ENCODE measurements at regions not wholly inside any gene's neighbourhood (a gene's known extent, or its start where the extent isn't known, plus 50 kb on each side); places are given as distances from the start of the nearest gene placed in this dataset.

DNA sequence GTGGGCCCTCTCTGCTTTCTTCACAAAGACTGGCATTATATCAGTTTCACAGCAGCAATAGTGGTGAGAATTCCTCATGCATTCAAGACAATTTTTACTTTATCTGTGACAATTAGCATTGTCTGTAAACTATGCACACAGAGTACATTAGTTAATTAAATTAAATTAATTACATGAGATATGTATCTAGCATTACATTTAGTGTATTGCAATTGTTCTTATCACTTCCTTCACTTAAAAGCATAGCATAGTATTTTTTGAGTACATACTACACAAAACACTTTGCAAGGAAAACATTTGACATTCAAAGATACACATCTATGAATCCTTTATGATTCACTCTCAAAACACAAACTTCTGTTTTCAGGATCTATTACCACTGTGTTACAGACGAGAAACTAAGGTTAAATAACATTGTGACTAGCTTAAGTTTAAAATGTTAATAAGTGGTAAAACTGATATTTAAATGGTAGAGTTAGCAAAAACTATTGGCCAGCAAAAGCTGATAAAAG, 1542.6 kb downstream of the PLA2G4A start:
- TF ChIP-seq, protein P1, sequence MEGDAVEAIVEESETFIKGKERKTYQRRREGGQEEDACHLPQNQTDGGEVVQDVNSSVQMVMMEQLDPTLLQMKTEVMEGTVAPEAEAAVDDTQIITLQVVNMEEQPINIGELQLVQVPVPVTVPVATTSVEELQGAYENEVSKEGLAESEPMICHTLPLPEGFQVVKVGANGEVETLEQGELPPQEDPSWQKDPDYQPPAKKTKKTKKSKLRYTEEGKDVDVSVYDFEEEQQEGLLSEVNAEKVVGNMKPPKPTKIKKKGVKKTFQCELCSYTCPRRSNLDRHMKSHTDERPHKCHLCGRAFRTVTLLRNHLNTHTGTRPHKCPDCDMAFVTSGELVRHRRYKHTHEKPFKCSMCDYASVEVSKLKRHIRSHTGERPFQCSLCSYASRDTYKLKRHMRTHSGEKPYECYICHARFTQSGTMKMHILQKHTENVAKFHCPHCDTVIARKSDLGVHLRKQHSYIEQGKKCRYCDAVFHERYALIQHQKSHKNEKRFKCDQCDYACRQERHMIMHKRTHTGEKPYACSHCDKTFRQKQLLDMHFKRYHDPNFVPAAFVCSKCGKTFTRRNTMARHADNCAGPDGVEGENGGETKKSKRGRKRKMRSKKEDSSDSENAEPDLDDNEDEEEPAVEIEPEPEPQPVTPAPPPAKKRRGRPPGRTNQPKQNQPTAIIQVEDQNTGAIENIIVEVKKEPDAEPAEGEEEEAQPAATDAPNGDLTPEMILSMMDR (conservative IDR thresholded peaks at IDR 0.05; ENCODE audit: low read depth in 2 of 2) = no peak
- no peak for TF ChIP-seq EZH2 (IDR thresholded peaks at IDR 0.05; ENCODE audit: low read depth, unreplicated experiment)
- TF ChIP-seq POLR2AphosphoS5 (IDR thresholded peaks at IDR 0.05; ENCODE audit: low read depth) = no peak
- no peak for TF ChIP-seq EZH2phosphoT487 (IDR thresholded peaks at IDR 0.05; ENCODE audit: unreplicated experiment)
- TF ChIP-seq, protein P2, sequence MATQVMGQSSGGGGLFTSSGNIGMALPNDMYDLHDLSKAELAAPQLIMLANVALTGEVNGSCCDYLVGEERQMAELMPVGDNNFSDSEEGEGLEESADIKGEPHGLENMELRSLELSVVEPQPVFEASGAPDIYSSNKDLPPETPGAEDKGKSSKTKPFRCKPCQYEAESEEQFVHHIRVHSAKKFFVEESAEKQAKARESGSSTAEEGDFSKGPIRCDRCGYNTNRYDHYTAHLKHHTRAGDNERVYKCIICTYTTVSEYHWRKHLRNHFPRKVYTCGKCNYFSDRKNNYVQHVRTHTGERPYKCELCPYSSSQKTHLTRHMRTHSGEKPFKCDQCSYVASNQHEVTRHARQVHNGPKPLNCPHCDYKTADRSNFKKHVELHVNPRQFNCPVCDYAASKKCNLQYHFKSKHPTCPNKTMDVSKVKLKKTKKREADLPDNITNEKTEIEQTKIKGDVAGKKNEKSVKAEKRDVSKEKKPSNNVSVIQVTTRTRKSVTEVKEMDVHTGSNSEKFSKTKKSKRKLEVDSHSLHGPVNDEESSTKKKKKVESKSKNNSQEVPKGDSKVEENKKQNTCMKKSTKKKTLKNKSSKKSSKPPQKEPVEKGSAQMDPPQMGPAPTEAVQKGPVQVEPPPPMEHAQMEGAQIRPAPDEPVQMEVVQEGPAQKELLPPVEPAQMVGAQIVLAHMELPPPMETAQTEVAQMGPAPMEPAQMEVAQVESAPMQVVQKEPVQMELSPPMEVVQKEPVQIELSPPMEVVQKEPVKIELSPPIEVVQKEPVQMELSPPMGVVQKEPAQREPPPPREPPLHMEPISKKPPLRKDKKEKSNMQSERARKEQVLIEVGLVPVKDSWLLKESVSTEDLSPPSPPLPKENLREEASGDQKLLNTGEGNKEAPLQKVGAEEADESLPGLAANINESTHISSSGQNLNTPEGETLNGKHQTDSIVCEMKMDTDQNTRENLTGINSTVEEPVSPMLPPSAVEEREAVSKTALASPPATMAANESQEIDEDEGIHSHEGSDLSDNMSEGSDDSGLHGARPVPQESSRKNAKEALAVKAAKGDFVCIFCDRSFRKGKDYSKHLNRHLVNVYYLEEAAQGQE (IDR thresholded peaks at IDR 0.05; ENCODE audit: unreplicated experiment) = no peak
- TF ChIP-seq CREB1 (CRISPR knock-in tag; IDR thresholded peaks at IDR 0.05; ENCODE audit: low read depth) = no peak
- TF ChIP-seq JUNB (IDR thresholded peaks at IDR 0.05; ENCODE audit: unreplicated experiment) = no peak
- no peak for TF ChIP-seq ZNF331 (CRISPR knock-in tag; IDR thresholded peaks at IDR 0.05; ENCODE audit: low read depth)

All from GM23338 (cell line).